ENCODE measurements at regions not wholly inside any gene's neighbourhood (a gene's known extent, or its start where the extent isn't known, plus 50 kb on each side); places are given as distances from the start of the nearest gene placed in this dataset.

DNA sequence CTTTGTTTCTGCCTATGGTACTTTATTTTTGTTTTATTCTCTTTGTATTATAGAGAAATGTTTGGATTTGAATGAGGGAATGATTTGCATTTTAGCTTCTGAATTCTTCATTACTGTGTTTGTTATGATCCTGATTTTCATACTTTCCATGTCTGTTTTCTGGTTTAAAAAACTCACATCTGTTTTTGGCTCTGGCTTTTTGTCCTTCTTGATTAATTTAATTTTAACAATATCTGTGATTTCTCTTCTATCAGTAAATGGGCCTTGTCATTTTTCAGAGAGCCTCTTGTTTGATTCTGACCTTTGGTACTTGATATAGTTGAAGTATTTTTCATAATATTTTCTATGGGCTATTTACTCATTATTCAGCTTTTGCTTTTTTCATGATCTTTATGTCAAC lies 341.6 kb upstream of the HAND2 start:
- H3K4me1 ChIP-seq (ENCODE audit: insufficient read depth, low read length) = no peaks in the 10 kb centered on the region
- H3K23me2 ChIP-seq (ENCODE audit: insufficient read length, low read depth, low read length, poor library complexity, severe bottlenecking) = no peaks in the 10 kb centered on the region
- no peaks in the 10 kb centered on the region for H3K9me3 ChIP-seq (ENCODE audit: control insufficient read depth, low read depth, low read length)
- H3K27ac ChIP-seq (ENCODE audit: insufficient read length, low read depth, low read length) = no peak overlapping the region
- Mint-ChIP-seq H3K4me1 (no peaks in the 10 kb centered on the region), H3K36me3 (ENCODE audit: insufficient read depth in 1 of 3, low read depth in 3 of 3) (no peaks in the 10 kb centered on the region), H3K9me3 (no peaks in the 10 kb centered on the region), H3K4me3 (no peak overlapping the region), H3K27me3 (ENCODE audit: low read depth) (no peaks in the 10 kb centered on the region; the same call in 1 of the 2 replicates), H3K27ac (no peak overlapping the region)
- no peak for TF ChIP-seq CTCF (conservative IDR thresholded peaks at IDR 0.05)
- H3K79me1 ChIP-seq (ENCODE audit: insufficient read depth, low read depth, low read length, poor library complexity, severe bottlenecking) = no peaks in the 10 kb centered on the region
- H3K27me3 ChIP-seq (ENCODE audit: insufficient read depth, low read length) = no peaks in the 10 kb centered on the region
- H4K20me1 ChIP-seq (ENCODE audit: control insufficient read depth, insufficient read depth, insufficient read length) = no peaks in the 10 kb centered on the region
- no peak overlapping the region for H2BK5ac ChIP-seq (ENCODE audit: insufficient read length, low read length)
- H3T11ph ChIP-seq (ENCODE audit: low read length) = no peak overlapping the region
- H2BK15ac ChIP-seq (ENCODE audit: low read depth, low read length) = no peak overlapping the region
- H4K5ac ChIP-seq (ENCODE audit: insufficient read length, low read depth, low read length) = no peak overlapping the region
- no peak overlapping the region for H4K91ac ChIP-seq (ENCODE audit: insufficient read length, low read depth, low read length)
- H3K4ac ChIP-seq (ENCODE audit: low read depth, low read length) = no peak overlapping the region
- no peak overlapping the region for H3K14ac ChIP-seq (ENCODE audit: insufficient read depth, low read length)
- no peak for DNase-seq
- H3K56ac ChIP-seq (ENCODE audit: insufficient read length, low read depth, low read length) = no peak overlapping the region
- H2BK120ac ChIP-seq (ENCODE audit: low read depth, low read length, poor library complexity, severe bottlenecking) = no peak overlapping the region
- H4K8ac ChIP-seq (replicated peaks; ENCODE audit: insufficient read length, low read depth, low read length) = no peak overlapping the region
- H2AK5ac ChIP-seq (ENCODE audit: insufficient read length, low read length) = no peak overlapping the region
- no peak overlapping the region for H2BK12ac ChIP-seq (ENCODE audit: insufficient read length, low read depth, low read length)
- no peak overlapping the region for H3K9ac ChIP-seq (ENCODE audit: extremely low read depth, insufficient read length, low read length)
- H2BK20ac ChIP-seq (ENCODE audit: low read depth, low read length, poor library complexity, severe bottlenecking) = no peak overlapping the region
- H3K23ac ChIP-seq (ENCODE audit: insufficient read length, low read depth, low read length) = no peak overlapping the region
- H3K79me2 ChIP-seq (ENCODE audit: insufficient read depth, low read length) = no peaks in the 10 kb centered on the region
- no peak overlapping the region for H2AFZ ChIP-seq (ENCODE audit: low read length)
- no peak overlapping the region for H3K18ac ChIP-seq (ENCODE audit: insufficient read length, low read depth, low read length)
- no peak overlapping the region for H3K4me2 ChIP-seq (ENCODE audit: insufficient read depth, insufficient read length, low read length)
